ENCODE measurements at regions not wholly inside any gene's neighbourhood (a gene's known extent, or its start where the extent isn't known, plus 50 kb on each side); places are given as distances from the start of the nearest gene placed in this dataset.

DNA sequence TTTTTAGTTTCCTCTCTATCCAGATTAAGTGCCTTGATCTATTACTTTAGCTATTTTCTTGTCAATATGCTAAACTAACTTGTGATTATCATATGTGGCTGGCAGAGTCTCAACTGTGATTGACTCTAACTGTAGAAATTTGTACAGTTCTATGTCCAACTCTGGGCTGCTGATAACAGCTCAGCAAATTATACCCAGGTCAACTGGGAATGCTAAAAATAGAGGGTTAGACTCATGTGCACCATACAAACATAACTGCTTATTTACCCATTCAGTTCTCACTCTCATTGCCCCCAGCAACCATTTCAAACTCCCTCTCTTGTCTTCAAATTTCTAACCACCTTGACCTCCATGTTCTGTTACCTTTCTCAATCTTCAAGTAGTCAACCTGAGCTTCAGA is 576.9 kb downstream of the TDRD15 start:
- DNase-seq (ENCODE audit: low read depth, low spot score) (no peak), ATAC-seq (no peak)
- H3K9me3 ChIP-seq (ENCODE audit: control insufficient read depth in 1 of 2, insufficient read depth in 1 of 2, low read depth in 1 of 2, low read length in 2 of 2) = peaks cover 8 to 19% of the 10 kb centered on the region in 2 experiments; a peak in 2 of 4 replicates
- no peaks in the 10 kb centered on the region for H3K4me1 ChIP-seq (ENCODE audit: control insufficient read depth in 1 of 2, insufficient read depth in 2 of 2, low read length in 2 of 2)
- no peak overlapping the region for H2AFZ ChIP-seq (ENCODE audit: low read depth, low read length, poor library complexity, severe bottlenecking)
- RAD21 ChIA-PET (ENCODE audit: low non-redundant PET in 1 of 2, low total read pairs in 2 of 2, uncharacterized antibody in 2 of 2, unreplicated experiment in 2 of 2) = no interaction called here
- no peak overlapping the region for H3K4me2 ChIP-seq (ENCODE audit: low read length)
- H4K20me1 ChIP-seq (ENCODE audit: insufficient read depth) = no peaks in the 10 kb centered on the region
- H3K4me3 ChIP-seq (replicated peaks in 1 of 2; ENCODE audit: low read depth in 1 of 2, low read length in 2 of 2) = no peak overlapping the region
- H3K9me2 ChIP-seq (ENCODE audit: insufficient read depth) = no peaks in the 10 kb centered on the region
- no peaks in the 10 kb centered on the region for H3K36me3 ChIP-seq (ENCODE audit: control insufficient read depth in 1 of 2, insufficient read depth in 2 of 2, low read length in 2 of 2)
- BruUV-seq (replicated peaks) = no TSS peak
- H3K79me2 ChIP-seq (ENCODE audit: insufficient read depth, low read length) = no peaks in the 10 kb centered on the region
- no peaks in the 10 kb centered on the region for H3K27me3 ChIP-seq (ENCODE audit: insufficient read depth, low read length)
- CTCF ChIA-PET = no interaction called here
- TF ChIP-seq ZBTB33 (IDR thresholded peaks at IDR 0.05; ENCODE audit: extremely low read depth, insufficient replicate concordance, low read length) = no peak
- H3K9ac ChIP-seq (ENCODE audit: low read length) = no peak overlapping the region
- POLR2A ChIA-PET = no interaction called here
- intact Hi-C loops (cut with micrococcal nuclease) = no loop called here
- H3K27ac ChIP-seq (ENCODE audit: low read depth, low read length) = no peak overlapping the region

GRCh38 chr2:21710031-21710430 is 586.3 kb downstream of the TDRD15 start:
- H3K4me3 ChIP-seq (replicated peaks in 1 of 2; ENCODE audit: low read depth in 1 of 2, low read length in 2 of 2) = no peak overlapping the region
- H2AFZ ChIP-seq (ENCODE audit: low read depth, low read length, poor library complexity, severe bottlenecking) = no peak overlapping the region
- no peaks in the 10 kb centered on the region for H3K79me2 ChIP-seq (ENCODE audit: insufficient read depth, low read length)
- ATAC-seq = no peak
- no peak overlapping the region for H3K27ac ChIP-seq (ENCODE audit: low read depth, low read length)
- ChIA-PET RAD21 (ENCODE audit: low non-redundant PET in 1 of 2, low total read pairs in 2 of 2, uncharacterized antibody in 2 of 2, unreplicated experiment in 2 of 2) (no interaction called here), POLR2A (no interaction called here), CTCF (no interaction called here)
- no TSS peak for BruUV-seq (replicated peaks)
- no peak for DNase-seq (ENCODE audit: low read depth, low spot score)
- no peak overlapping the region for H3K4me2 ChIP-seq (ENCODE audit: low read length)
- H3K4me1 ChIP-seq (ENCODE audit: control insufficient read depth in 1 of 2, insufficient read depth in 2 of 2, low read length in 2 of 2) = no peaks in the 10 kb centered on the region
- intact Hi-C loops (cut with micrococcal nuclease) = no loop called here
- H3K27me3 ChIP-seq (ENCODE audit: insufficient read depth, low read length) = no peaks in the 10 kb centered on the region
- TF ChIP-seq, protein P1, sequence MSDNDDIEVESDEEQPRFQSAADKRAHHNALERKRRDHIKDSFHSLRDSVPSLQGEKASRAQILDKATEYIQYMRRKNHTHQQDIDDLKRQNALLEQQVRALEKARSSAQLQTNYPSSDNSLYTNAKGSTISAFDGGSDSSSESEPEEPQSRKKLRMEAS (IDR thresholded peaks at IDR 0.05) = no peak
- no peak for TF ChIP-seq EGR1 (IDR thresholded peaks at IDR 0.05; ENCODE audit: low read depth)
- no peak for TF ChIP-seq ZFX (IDR thresholded peaks at IDR 0.05)
- TF ChIP-seq EZH2 (IDR thresholded peaks at IDR 0.05) = no peak
- TF ChIP-seq ZBTB33 (IDR thresholded peaks at IDR 0.05; ENCODE audit: extremely low read depth, insufficient replicate concordance, low read length) = no peak
- TF ChIP-seq YY1 (IDR thresholded peaks at IDR 0.05; ENCODE audit: extremely low read depth, insufficient replicate concordance, low read depth, low read length) = no peak
- TF ChIP-seq REST (IDR thresholded peaks at IDR 0.05; ENCODE audit: low read depth) = no peak
- no peak for TF ChIP-seq CEBPB (IDR thresholded peaks at IDR 0.05; ENCODE audit: low read depth)
- TF ChIP-seq JUND (IDR thresholded peaks at IDR 0.05) = no peak
- TF ChIP-seq SIN3A (IDR thresholded peaks at IDR 0.05; ENCODE audit: low read depth) = no peak
- no peaks in the 10 kb centered on the region for H3K36me3 ChIP-seq (ENCODE audit: control insufficient read depth in 1 of 2, insufficient read depth in 2 of 2, low read length in 2 of 2)
- H3K9me3 ChIP-seq (ENCODE audit: control insufficient read depth in 1 of 2, insufficient read depth in 1 of 2, low read depth in 1 of 2, low read length in 2 of 2) = peaks cover 10 to 23% of the 10 kb centered on the region in 2 experiments; a peak in 3 of 4 replicates
- no peaks in the 10 kb centered on the region for H4K20me1 ChIP-seq (ENCODE audit: insufficient read depth)
- H3K9ac ChIP-seq (ENCODE audit: low read length) = no peak overlapping the region
- no peaks in the 10 kb centered on the region for H3K9me2 ChIP-seq (ENCODE audit: insufficient read depth)
